Stimulated activated CD4-positive, alpha-beta T cell treated with anti-CD3 and anti-CD28 coated beads, Interleukin-12 subunit alpha, Interleukin-12 subunit beta, amount 100 ng/mL, for 48 hours (primary cell): ENCODE measurements at regions not wholly inside any gene's neighbourhood (a gene's known extent, or its start where the extent isn't known, plus 50 kb on each side); places are given as distances from the start of the nearest gene placed in this dataset.
"Not testable (repeated sequence)": the region's sequence is repeated elsewhere in the genome, so short reads cannot be mapped to it uniquely, and the experiment has no call there.

Experiments
- DNase-seq, 3 donors: peaks; one replicate each; pipeline ENCODE4 v3.0.0-alpha.2; 2020; ENCODE audit warnings: low read depth in 2 of 3, low spot score in 1 of 3

DNA sequence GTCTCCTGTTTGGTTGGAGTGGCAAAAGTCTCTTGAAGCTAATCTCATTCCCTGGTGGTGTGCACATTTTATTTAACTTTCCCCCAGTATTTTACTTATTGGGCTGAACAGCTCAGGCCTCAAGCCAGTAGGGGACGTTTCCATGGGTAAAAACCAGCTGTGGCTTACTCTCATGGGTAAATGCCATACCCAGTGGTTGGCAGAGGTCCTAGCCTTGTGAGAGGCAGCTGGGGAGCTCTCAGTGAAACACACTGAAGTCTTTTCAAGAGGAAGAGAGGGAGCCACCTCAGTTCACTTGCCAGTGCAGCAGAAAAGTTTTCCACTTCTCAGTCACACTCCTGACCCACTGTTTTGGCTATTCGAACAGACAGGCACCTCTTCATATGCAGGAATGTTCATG, 1964.2 kb downstream of the ARAP2 start:
- no peak for DNase-seq

DNA sequence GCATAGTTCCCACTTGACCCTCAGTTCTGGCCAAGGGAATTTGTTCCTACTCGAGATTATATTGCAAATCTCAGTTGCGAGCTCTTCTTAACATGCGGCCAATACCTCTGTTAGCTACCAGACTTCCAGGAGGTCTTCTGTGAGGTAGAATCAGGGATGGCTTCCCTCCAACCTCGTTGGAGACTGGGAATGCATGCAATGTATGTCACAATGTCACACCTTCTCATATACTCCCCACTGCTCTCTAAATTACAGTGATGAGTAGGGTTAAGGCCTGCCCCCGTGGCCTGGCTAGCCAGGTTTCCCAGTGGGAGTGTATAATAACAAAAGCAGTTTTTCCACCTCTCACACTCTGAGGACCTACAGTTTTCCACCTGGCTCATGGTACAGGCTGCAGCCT, 1962.5 kb downstream of the ARAP2 start:
- DNase-seq = no peak

DNA sequence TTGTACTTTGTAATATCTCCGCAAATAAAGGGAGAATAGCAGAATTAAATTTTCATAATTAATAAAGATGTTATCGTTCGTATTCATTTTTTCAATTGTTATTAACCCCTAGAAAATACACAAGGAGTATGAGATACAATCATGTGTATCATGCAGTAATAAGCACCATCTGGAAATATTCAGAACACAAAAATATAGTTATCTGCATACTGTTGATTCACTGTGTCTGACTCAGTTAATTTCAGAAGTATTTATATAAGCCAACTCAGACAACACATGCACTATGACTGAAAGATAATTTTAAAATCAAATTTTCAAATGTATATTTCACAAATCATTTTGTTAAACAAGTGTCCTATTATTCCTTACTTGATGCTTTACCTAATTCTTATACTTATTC, 1954.8 kb downstream of the ARAP2 start:
- DNase-seq = no peak

GRCh38 chr4:34289962-34290361, 1954.4 kb downstream of the ARAP2 start:
- no peak for DNase-seq

- no peak for DNase-seq
These were observed 1950.9 kb downstream of the ARAP2 start for GRCh38 chr4:34293459-34293858.

DNA sequence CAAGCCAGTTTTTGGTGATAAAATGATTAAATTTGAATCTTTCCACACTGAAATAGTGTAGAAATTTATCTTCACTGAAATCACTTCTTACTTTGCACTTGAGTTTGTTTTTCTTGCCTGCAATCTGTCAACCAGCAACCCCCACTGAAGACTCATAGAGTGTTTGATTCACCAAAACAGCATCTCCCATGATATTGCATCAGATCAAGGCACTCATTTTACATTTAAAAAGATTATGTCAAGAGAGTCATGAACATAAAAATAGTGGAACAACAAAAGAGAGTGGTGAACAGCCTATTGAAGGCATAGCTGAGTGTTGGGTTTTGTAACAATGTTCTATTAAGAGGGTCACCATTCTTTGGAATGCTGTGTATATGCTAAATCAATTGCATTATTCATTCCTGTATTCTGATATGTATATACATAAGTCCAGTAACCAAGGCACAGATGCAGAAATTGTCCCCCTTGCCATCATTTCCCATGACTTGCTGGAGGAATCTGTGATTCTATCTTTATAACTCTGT, 1934.9 kb downstream of the ARAP2 start:
- DNase-seq = no peak

- DNase-seq = no peak
These were observed 1925.5 kb downstream of the ARAP2 start for GRCh38 chr4:34318773-34319172.

- no peak for DNase-seq
These were observed 1920.6 kb downstream of the ARAP2 start for GRCh38 chr4:34323549-34324320.

DNA sequence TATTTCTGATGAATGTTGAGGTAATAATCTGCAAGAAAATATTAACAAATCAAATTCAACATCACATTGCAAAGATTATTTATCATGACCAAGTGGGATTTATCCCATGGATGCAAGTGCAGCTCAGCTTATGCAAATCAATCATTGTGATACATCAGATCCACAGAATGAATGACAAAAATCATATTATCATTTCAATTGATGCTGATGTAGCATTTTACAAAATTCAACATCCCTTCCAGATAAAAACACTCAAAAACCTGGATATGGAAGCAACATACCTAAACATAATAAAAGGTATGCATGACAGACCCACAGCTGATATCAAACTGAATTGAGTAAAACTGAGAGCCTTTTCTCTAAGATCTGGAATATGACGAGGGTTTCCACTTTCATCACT, 1915.4 kb downstream of the ARAP2 start:
- no peak for DNase-seq

DNA sequence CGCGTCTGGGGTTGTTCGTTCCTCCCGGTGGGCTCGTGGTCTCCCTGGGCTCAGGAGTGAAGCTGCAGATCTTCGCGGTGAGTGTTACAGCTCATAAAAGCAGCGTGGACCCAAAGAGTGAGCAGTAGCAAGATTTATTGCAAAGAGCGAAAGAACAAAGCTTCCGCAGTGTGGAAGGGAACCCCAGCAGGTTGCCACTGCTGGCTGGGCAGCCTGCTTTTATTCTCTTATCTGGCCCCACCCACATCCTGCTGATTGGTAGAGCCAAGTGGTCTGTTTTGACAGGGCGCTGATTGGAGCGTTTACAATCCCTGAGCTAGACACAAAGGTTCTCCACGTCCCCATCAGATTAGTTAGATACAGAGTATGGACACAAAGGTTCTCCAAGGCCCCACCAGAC, 1909.2 kb downstream of the ARAP2 start:
- not testable (repeated sequence) for DNase-seq

DNA sequence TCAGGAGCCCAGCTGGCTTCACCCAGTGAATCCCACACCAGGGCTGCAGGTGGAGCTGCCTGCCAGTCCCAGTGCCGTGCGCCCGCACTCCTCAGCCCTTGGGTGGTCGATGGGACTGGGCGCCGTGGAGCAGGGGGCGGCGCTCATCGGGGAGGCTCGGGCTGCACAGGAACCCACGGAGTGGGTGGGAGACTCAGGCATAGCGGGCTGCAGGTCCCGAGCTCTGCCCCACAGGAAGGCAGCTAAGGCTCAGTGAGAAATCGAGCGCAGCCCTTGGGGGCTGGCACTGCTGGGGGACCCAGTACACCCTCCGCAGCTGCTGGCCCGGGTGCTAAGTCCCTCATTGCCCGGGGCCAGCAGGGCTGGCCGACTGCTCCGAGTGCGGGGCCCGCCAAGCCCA, 1908.8 kb downstream of the ARAP2 start:
- not testable (repeated sequence) for DNase-seq

GRCh38 chr4:34362654-34363053, 1881.7 kb downstream of the ARAP2 start:
- DNase-seq = no peak

GRCh38 chr4:34363842-34364241, 1880.5 kb downstream of the ARAP2 start:
- DNase-seq = no peak

DNA sequence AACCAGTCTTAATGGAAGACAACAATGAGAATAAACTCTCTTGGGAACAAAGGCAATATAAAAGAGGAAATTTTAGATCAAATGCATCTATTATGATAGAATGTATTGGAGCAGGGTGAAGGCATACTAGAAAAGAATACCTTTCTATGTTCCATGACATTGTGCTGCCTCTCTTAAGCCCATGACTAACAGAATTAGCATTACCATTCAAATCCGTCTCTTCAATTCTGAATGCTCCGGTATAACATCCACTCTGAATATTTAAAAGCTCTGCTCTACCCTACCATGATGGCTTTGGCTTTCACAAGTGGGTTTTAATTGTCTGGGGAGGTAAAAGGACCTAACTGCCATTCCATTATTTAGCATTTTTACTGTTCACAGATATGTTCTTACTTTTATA, 1878.4 kb downstream of the ARAP2 start:
- no peak for DNase-seq

DNA sequence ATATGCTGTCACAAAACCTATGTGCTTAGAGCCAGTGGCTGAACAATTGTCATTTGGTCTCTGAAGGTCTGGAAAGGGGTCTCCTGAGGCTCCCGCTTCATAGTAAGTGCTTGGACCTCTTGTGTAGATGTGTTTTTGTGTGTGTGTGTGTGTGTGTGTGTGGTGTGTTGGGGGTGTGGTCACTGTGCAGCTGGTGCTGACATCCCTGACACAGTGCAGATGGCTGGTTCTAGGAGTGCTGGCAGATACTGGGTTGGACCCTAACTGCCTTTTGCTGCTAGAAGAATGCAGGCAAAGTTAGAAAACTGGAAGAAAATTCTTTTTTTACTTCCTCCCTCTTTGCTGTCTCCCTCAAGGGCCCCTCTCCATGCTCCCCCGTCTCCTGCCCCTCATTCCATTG, 1872.6 kb downstream of the ARAP2 start:
- DNase-seq = no peak

DNA sequence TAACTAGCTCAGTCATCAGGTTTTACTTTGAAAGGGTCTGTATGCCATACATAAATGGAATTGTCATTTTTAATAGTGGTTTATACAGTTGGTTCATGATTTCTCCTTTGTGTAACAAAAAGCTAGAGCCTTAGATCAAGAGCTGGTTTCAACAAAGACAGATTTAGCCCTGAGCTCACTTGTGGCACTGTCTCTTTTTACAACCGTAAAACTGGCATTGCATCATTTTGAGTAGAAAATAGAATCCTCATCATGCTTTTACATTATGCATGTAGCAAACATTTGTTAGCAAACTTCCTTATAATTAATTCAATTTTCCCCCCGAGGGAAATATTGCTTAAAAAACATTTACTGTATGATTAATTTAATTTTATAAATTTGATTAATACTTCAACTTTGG, 1871.5 kb downstream of the ARAP2 start:
- no peak for DNase-seq

GRCh38 chr4:34373456-34373855, 1870.9 kb downstream of the ARAP2 start:
- DNase-seq = no peak

DNA sequence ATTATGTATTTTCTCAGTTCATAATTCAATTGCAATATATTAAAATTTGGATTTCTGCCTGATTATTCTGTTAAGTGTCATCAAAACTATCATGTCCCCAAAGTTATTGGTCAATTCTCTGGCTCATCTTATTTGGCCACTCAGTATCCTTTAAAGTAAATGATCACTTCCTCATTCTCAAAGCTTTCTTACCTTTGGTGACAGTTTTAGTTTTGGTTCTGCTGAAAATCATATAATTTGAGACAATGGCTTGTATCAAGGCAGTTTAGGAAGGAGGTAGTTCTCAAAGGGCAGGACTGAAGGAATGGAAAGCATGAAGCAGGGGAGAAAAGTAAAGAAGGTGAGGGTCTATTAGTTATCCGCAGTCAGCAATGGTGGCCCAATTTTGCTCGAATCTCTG, 1832.1 kb downstream of the ARAP2 start:
- DNase-seq = no peak

DNA sequence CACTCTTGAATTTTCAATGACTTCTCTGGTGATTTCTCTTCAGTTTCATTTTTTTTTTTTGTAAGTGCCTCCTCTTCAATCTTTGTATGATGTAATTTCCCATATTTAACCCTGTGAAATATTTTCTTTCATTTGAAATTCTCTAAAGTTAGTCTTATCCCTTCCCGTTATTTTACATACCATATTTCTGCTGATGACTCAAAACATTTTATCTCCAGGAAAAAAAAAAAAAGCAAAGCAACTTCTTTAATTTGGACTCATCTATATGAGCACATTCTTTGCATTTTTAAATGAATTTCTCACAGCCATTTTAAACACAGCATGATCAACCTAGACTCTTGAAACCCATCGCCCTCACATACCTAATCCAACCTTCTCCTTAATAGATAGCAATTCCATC, 1831.4 kb downstream of the ARAP2 start:
- no peak for DNase-seq

DNA sequence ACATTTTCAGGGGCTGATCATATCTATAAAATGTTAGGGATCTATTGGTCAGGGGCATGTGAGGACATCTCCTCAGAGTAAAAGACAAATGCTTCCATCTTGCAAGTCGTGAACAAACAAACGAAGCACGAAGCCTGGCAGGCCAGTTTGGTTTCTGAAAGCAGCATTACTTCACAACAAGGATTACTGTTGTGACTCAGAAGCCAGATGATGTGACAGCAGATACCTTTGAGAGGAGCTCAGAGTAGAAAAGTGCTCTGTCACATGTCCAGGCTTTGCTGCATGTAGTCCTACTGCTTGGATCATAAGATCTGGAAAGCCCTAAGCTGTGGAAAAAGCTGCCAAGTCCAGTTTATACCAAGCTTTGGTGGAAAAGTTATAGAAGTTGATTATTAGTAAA, 1827.2 kb downstream of the ARAP2 start:
- no peak for DNase-seq

DNA sequence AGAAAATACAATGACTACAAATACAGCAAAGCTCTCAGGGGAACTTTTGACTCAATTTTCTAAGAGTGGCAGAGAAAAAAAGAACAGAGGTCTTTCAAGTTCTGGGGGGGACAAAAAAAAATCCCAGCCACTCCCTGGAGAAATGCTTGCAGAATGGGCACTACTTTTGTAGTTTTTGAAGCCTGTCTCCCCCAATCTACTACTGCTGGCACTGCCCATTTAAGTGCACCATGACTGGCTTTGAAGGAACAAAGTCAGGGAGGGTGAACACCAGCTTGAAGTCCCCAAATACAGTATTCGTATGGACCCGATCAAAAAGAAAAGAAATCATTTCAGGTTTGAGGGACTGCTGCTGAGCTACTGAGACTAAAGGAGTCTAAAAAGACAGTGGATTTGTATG, 1824.4 kb downstream of the ARAP2 start:
- DNase-seq = no peak

- no peak for DNase-seq
These were observed 1821.7 kb downstream of the ARAP2 start for GRCh38 chr4:34422472-34423175.

DNA sequence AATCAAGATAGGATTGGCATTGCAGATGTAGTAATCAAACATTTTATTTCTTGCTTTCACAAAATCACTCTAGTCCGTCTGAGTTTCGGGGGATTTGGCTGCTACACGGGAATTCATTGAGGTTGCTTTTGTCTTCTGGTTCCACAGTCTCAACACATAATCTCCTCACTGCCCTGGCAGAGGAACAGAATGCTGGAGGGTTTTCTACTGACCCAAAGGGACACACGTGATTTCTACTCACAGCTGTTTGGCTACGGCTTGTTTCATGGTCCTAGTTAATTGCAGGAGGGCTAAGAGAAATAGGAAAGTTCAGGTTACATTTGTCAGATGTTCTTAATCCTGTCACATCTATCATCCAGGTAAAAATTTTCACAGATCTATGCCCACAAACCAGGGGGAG, 1811.6 kb downstream of the ARAP2 start:
- no peak for DNase-seq
